OCI-LY1 (cell line): ENCODE measurements at regions not wholly inside any gene's neighbourhood (a gene's known extent, or its start where the extent isn't known, plus 50 kb on each side); places are given as distances from the start of the nearest gene placed in this dataset.

Experiments used
- H2AFZ ChIP-seq: fragments of 200-600 bp; sonication (generic), shearing (Covaris generic); 2 replicates; pipeline ENCODE4 v1.6.0; 2014; ENCODE audit warnings: antibody characterized with exemption, mild to moderate bottlenecking, low read length
- H3F3A ChIP-seq: fragments of 200-600 bp; sonication (generic), shearing (Covaris generic); 2 replicates; pipeline ENCODE4 v1.6.0; 2014; ENCODE audit warnings: mild to moderate bottlenecking, antibody characterized with exemption, low read length, moderate library complexity; ENCODE audit not compliant: insufficient read depth
- H3K27ac ChIP-seq: fragments of 200-600 bp; sonication (generic); 2 replicates; pipeline ENCODE4 v1.5.1; 2014; ENCODE audit warnings: low read length, mixed run types, mild to moderate bottlenecking, low read depth; ENCODE audit not compliant: poor library complexity, severe bottlenecking
- H3K27me3 ChIP-seq: fragments of 200-600 bp; sonication (generic); 2 replicates; pipeline ENCODE4 v1.6.0; 2014; ENCODE audit warnings: antibody characterized with exemption, mild to moderate bottlenecking, low read length, moderate library complexity; ENCODE audit not compliant: insufficient read depth
- H3K36me3 ChIP-seq: fragments of 200-600 bp; sonication (generic); 2 replicates; pipeline ENCODE4 v1.6.1; 2014; ENCODE audit warnings: mild to moderate bottlenecking, antibody characterized with exemption, low read length, moderate library complexity, mixed read lengths; ENCODE audit not compliant: insufficient read depth
- H3K4me1 ChIP-seq: fragments of 200-600 bp; sonication (generic); 2 replicates; pipeline ENCODE4 v1.5.1; 2014; ENCODE audit warnings: mild to moderate bottlenecking, low read length, moderate library complexity; ENCODE audit not compliant: insufficient read depth, severe bottlenecking
- H3K4me2 ChIP-seq: fragments of 200-600 bp; sonication (generic), shearing (Covaris generic); 2 replicates; pipeline ENCODE4 v1.6.1; 2014; ENCODE audit warnings: low read length
- H3K4me3 ChIP-seq: fragments of 200-600 bp; sonication (generic); 2 replicates; pipeline ENCODE4 v1.5.1; 2014; ENCODE audit warnings: low read length, low read depth, mild to moderate bottlenecking, mixed read lengths; ENCODE audit not compliant: poor library complexity, severe bottlenecking
- H3K79me2 ChIP-seq: fragments of 200-600 bp; shearing (Covaris generic); 2 replicates; pipeline ENCODE4 v1.6.1; 2016; ENCODE audit warnings: mixed run types, low read length, mixed read lengths; ENCODE audit not compliant: insufficient read depth
- H3K9ac ChIP-seq: fragments of 200-600 bp; sonication (generic), shearing (Covaris generic); 2 replicates; pipeline ENCODE4 v1.6.1; 2014; ENCODE audit warnings: mild to moderate bottlenecking, low read length, mixed read lengths
- H3K9me2 ChIP-seq: fragments of 200-600 bp; sonication (generic), shearing (Covaris generic); 2 replicates; pipeline ENCODE4 v1.6.1; 2014; ENCODE audit warnings: low read depth, mild to moderate bottlenecking, low read length, mixed read lengths
- H3K9me3 ChIP-seq: fragments of 200-600 bp; shearing (Covaris generic); 2 replicates; pipeline ENCODE4 v1.6.1; 2014; ENCODE audit warnings: low read length, mixed read lengths
- H4K20me1 ChIP-seq: fragments of 200-600 bp; sonication (generic), shearing (Covaris generic); 2 replicates; pipeline ENCODE4 v1.6.0; 2016; ENCODE audit warnings: mild to moderate bottlenecking, low read length; ENCODE audit not compliant: insufficient read depth
- CTCF ChIP-seq: fragments of 200-600 bp; sonication (generic), shearing (Covaris generic); IDR thresholded peaks from 2 replicates; pipeline ENCODE4 v1.5.1; 2017; ENCODE audit warnings: mild to moderate bottlenecking, antibody characterized with exemption, low read length, moderate library complexity, mixed read lengths
- EZH2 ChIP-seq: fragments of 200-600 bp; sonication (generic), shearing (Covaris generic); IDR thresholded peaks from 2 replicates; pipeline ENCODE4 v1.8.0; 2017; ENCODE audit warnings: borderline replicate concordance, mixed run types, mild to moderate bottlenecking, antibody characterized with exemption, low read length, moderate library complexity, mixed read lengths

GRCh38 chr5:73278693-73279092, 105.7 kb downstream of the TMEM174 start:
- no peak for TF ChIP-seq CTCF
- TF ChIP-seq EZH2, result no peak
- H3K4me2 ChIP-seq, result no peak overlapping the region
- no peak overlapping the region for H3K9ac ChIP-seq
- H3F3A ChIP-seq, result no peaks in the 10 kb centered on the region
- no peaks in the 10 kb centered on the region for H3K9me3 ChIP-seq
- no peak overlapping the region for H2AFZ ChIP-seq
- H4K20me1 ChIP-seq, result no peaks in the 10 kb centered on the region
- H3K27me3 ChIP-seq, result no peaks in the 10 kb centered on the region; the same call in 1 of the 2 replicates
- no peaks in the 10 kb centered on the region for H3K79me2 ChIP-seq
- H3K36me3 ChIP-seq, result no peaks in the 10 kb centered on the region
- H3K27ac ChIP-seq, result no peak overlapping the region
- no peaks in the 10 kb centered on the region for H3K4me1 ChIP-seq
- H3K9me2 ChIP-seq, result no peaks in the 10 kb centered on the region
- H3K4me3 ChIP-seq, result no peak overlapping the region

GRCh38 chr5:73274881-73275663, 102.1 kb downstream of the TMEM174 start:
- H3K9me3 ChIP-seq, result no peaks in the 10 kb centered on the region
- H2AFZ ChIP-seq, result no peak overlapping the region
- no peak overlapping the region for H3K4me2 ChIP-seq
- no peak overlapping the region for H3K4me3 ChIP-seq
- no peaks in the 10 kb centered on the region for H4K20me1 ChIP-seq
- H3K27me3 ChIP-seq, result no peaks in the 10 kb centered on the region; the same call in 1 of the 2 replicates
- TF ChIP-seq EZH2 (no peak), CTCF (no peak)
- no peaks in the 10 kb centered on the region for H3K79me2 ChIP-seq
- no peaks in the 10 kb centered on the region for H3K4me1 ChIP-seq
- H3K9me2 ChIP-seq, result no peaks in the 10 kb centered on the region
- no peak overlapping the region for H3K9ac ChIP-seq
- no peak overlapping the region for H3K27ac ChIP-seq
- no peaks in the 10 kb centered on the region for H3F3A ChIP-seq
- no peaks in the 10 kb centered on the region for H3K36me3 ChIP-seq

GRCh38 chr5:73274121-73274520, 101.1 kb downstream of the TMEM174 start:
- Histone ChIP-seq H3K79me2 (no peaks in the 10 kb centered on the region), H4K20me1 (no peaks in the 10 kb centered on the region), H3K9ac (no peak overlapping the region), H3K4me1 (no peaks in the 10 kb centered on the region), H3K27me3 (no peaks in the 10 kb centered on the region; the same call in 1 of the 2 replicates), H2AFZ (no peak overlapping the region), H3K36me3 (no peaks in the 10 kb centered on the region), H3F3A (no peaks in the 10 kb centered on the region), H3K4me2 (no peak overlapping the region), H3K4me3 (no peak overlapping the region), H3K9me3 (no peaks in the 10 kb centered on the region), H3K9me2 (no peaks in the 10 kb centered on the region), H3K27ac (no peak overlapping the region)
- no peak for TF ChIP-seq EZH2
- TF ChIP-seq CTCF, result no peak
